ENCODE measurements at regions not wholly inside any gene's neighbourhood (a gene's known extent, or its start where the extent isn't known, plus 50 kb on each side); places are given as distances from the start of the nearest gene placed in this dataset.

DNA sequence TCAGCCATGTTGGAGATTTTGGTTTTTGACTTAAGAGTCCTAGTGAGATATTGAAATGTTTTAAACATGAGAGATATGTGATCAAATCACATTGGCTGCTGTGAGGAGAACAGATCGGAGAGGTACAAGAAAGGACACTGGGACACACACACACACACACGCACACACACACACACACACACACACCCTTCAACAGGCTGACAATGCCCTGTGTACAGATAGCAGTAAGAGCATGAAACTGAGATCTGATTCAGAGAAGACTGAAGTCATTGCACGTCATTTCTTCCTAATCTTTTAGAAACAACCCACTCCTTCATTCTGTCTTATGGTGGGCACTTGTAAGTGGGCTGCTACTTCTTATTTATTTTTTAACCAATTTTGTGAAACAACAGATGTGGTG, 200.5 kb upstream of the E2F8 start:
- Histone ChIP-seq H3K36me3 (ENCODE audit: insufficient read depth) (no peaks in the 10 kb centered on the region), H3K4me1 (ENCODE audit: insufficient read depth) (no peaks in the 10 kb centered on the region), H3K27ac (ENCODE audit: low read depth) (no peak overlapping the region), H3K4me3 (ENCODE audit: low read depth, low read length) (no peak overlapping the region)
- DNase-seq (ENCODE audit: extremely low spot score): no peak
- 88% methylated on average over 3 of the region's 3 CpGs for WGBS

- H3K27ac ChIP-seq (ENCODE audit: low read depth): no peak overlapping the region
- WGBS: 71% methylated on average over 1 of the region's 1 CpG
- no peak for DNase-seq (ENCODE audit: extremely low spot score)
- H3K4me3 ChIP-seq (ENCODE audit: low read depth, low read length): no peak overlapping the region
- H3K36me3 ChIP-seq (ENCODE audit: insufficient read depth): no peaks in the 10 kb centered on the region
- no peaks in the 10 kb centered on the region for H3K4me1 ChIP-seq (ENCODE audit: insufficient read depth)
Observed at GRCh38 chr11:19437760-19438159, 197.0 kb upstream of the E2F8 start.

GRCh38 chr11:19436932-19437331, 196.2 kb upstream of the E2F8 start:
- DNase-seq (ENCODE audit: extremely low spot score): no peak
- H3K36me3 ChIP-seq (ENCODE audit: insufficient read depth): no peaks in the 10 kb centered on the region
- no peak overlapping the region for H3K4me3 ChIP-seq (ENCODE audit: low read depth, low read length)
- no peaks in the 10 kb centered on the region for H3K4me1 ChIP-seq (ENCODE audit: insufficient read depth)
- H3K27ac ChIP-seq (ENCODE audit: low read depth): no peak overlapping the region

DNA sequence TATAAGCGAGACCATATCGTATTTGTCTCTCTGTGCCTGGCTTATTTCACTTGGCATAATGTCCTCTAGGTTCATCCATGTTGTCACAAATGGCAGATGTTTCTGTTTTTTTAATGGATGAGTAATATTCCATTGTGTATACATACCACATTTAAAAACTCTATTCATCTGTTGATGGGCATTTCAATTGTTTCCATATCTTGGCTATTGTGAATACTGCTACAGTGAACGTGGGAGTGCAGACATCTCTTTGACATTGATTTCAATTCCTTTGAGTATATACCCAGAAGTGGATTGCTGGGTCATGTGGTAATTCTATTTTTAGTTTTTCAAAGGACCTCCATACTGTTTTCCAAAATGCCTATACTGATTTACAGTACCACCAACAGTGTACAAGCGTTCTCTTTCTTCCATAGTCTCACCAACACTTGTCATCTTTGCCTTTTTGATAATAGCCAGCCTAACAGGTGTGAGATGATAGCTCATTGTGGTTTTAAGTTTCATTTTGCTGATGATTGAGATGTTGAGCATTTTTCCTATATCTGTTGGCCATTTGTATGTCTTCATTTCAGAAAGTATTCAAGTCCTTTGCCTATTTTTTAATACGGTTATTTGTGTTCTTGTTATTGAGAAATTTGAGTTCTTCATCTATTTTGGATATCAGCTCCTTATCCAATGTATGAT, 194.7 kb upstream of the E2F8 start:
- Histone ChIP-seq H3K4me1 (ENCODE audit: insufficient read depth) (no peaks in the 10 kb centered on the region), H3K4me3 (ENCODE audit: low read depth, low read length) (no peak overlapping the region), H3K27ac (ENCODE audit: low read depth) (no peak overlapping the region), H3K36me3 (ENCODE audit: insufficient read depth) (no peaks in the 10 kb centered on the region)
- no peak for DNase-seq (ENCODE audit: extremely low spot score)
- WGBS: 86% methylated on average over 5 of the region's 5 CpGs

GRCh38 chr11:19433791-19434190, 193.0 kb upstream of the E2F8 start:
- no peak for DNase-seq (ENCODE audit: extremely low spot score)

GRCh38 chr11:19433367-19433766, 192.6 kb upstream of the E2F8 start:
- no peak overlapping the region for H3K27ac ChIP-seq (ENCODE audit: low read depth)
- no peak for DNase-seq (ENCODE audit: extremely low spot score)
- no peaks in the 10 kb centered on the region for H3K4me1 ChIP-seq (ENCODE audit: insufficient read depth)
- no peaks in the 10 kb centered on the region for H3K36me3 ChIP-seq (ENCODE audit: insufficient read depth)
- 74% methylated on average over 2 of the region's 2 CpGs for WGBS
- H3K4me3 ChIP-seq (ENCODE audit: low read depth, low read length): no peak overlapping the region

More at GRCh38 chr11:19433791-19434190, 193.0 kb upstream of the E2F8 start:
- Histone ChIP-seq H3K4me3 (ENCODE audit: low read depth, low read length) (no peak overlapping the region), H3K27ac (ENCODE audit: low read depth) (no peak overlapping the region), H3K4me1 (ENCODE audit: insufficient read depth) (no peaks in the 10 kb centered on the region), H3K36me3 (ENCODE audit: insufficient read depth) (no peaks in the 10 kb centered on the region)
- WGBS: 68% methylated on average over 1 of the region's 1 CpG

GRCh38 chr11:19432370-19433061, 191.8 kb upstream of the E2F8 start:
- Histone ChIP-seq H3K4me1 (ENCODE audit: insufficient read depth) (no peaks in the 10 kb centered on the region), H3K4me3 (ENCODE audit: low read depth, low read length) (no peak overlapping the region), H3K36me3 (ENCODE audit: insufficient read depth) (no peaks in the 10 kb centered on the region), H3K27ac (ENCODE audit: low read depth) (no peak overlapping the region)
- WGBS: 33% methylated on average over 3 of the region's 3 CpGs
- DNase-seq (ENCODE audit: extremely low spot score): no peak

DNA sequence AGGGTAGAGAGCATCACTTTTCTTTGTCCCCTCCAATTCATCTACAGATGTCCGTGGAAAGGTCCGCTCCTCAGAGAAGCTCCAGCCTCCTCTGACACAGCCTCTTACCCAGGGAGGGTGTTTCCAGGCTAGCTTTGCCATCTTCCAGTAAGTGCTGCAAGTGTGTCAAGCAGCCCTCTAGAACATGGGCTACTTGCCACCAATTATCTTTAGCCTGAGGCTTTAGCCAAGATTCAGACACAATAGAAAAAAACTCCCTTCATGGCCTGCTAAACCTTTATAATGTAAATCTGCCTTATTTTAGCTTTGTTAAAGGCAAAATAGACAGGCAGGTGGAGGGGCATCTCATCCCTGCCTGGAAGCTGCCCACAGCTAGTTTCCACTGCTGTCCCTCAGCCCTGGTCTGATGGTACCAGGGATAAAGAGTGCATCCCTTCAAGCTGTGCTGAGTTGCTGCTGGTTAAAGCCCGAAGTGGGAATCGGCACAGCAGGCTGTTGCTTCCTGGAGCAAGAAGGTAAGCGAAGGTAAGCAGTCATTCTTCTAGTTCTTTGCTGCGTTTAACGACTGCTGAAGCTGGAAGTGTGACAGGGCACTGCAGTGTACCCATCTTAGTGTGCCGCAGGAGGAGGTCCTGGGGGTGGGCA, 190.1 kb upstream of the E2F8 start:
- 68% methylated on average over 8 of the region's 8 CpGs for WGBS
- no peak for DNase-seq (ENCODE audit: extremely low spot score)
- no peaks in the 10 kb centered on the region for H3K36me3 ChIP-seq (ENCODE audit: insufficient read depth)
- no peaks in the 10 kb centered on the region for H3K4me1 ChIP-seq (ENCODE audit: insufficient read depth)
- no peak overlapping the region for H3K27ac ChIP-seq (ENCODE audit: low read depth)
- H3K4me3 ChIP-seq (ENCODE audit: low read depth, low read length): no peak overlapping the region

DNA sequence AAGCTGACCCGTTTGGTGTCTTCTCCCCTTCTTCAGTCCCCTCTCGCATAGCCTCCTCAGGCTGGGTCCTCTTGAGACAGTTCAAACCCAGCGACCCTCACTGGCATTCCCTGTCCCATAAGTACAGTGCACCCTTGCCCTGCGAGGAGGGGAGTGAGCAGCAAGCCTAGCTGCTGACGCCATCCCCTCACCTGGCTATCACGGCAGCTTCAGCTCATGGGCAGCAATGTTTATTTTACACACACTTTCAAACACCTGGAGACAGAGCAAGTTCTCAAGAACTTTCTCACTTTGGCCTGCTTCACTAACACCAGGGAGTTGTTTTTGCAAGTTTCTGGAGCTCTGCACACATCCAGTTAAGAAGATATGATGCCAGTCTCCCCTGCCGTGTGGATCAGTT, 189.6 kb upstream of the E2F8 start:
- Histone ChIP-seq H3K4me1 (ENCODE audit: insufficient read depth) (no peaks in the 10 kb centered on the region), H3K27ac (ENCODE audit: low read depth) (no peak overlapping the region), H3K36me3 (ENCODE audit: insufficient read depth) (no peaks in the 10 kb centered on the region), H3K4me3 (ENCODE audit: low read depth, low read length) (no peak overlapping the region)
- WGBS: 77% methylated on average over 7 of the region's 7 CpGs
- no peak for DNase-seq (ENCODE audit: extremely low spot score)

DNA sequence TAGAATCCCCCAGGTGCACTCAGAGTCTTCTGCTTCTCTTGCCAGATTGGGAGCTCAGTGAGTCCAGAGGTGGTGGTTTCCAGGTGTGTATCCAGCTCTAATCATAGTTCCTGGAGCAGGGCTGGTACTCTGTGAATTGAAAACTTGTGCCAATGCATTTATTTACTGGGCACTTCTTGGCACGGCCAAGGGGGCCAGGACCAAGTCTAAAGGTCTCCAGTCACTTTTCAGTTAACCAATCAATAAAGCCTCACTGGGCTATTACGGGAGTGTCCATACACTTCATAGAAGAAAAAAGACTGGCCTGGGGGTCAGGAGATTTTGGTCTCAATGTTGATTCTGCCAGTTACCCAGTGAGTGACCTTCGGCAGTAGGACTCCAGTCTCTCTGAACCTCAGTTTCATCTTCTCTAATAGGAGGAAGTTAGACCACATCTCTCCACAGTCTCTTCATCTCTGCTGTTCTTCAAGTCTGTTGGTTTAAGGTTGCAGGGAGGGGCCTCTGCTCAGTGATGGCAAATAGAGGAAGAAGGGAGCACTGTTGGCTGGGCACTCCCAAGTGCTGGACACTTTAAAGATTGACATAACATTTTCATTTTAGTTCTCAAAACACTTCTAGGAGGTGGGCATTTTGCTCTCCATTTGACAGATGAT, 188.5 kb upstream of the E2F8 start:
- WGBS: 86% methylated on average over 3 of the region's 3 CpGs
- Histone ChIP-seq H3K27ac (ENCODE audit: low read depth) (no peak overlapping the region), H3K4me1 (ENCODE audit: insufficient read depth) (no peaks in the 10 kb centered on the region), H3K4me3 (ENCODE audit: low read depth, low read length) (no peak overlapping the region), H3K36me3 (ENCODE audit: insufficient read depth) (no peaks in the 10 kb centered on the region)
- no peak for DNase-seq (ENCODE audit: extremely low spot score)

- no peak overlapping the region for H3K27ac ChIP-seq (ENCODE audit: low read depth)
- 69% methylated on average over 8 of the region's 8 CpGs for WGBS
- H3K36me3 ChIP-seq (ENCODE audit: insufficient read depth): no peaks in the 10 kb centered on the region
Observed at GRCh38 chr11:19428206-19429002, 187.7 kb upstream of the E2F8 start.

DNA sequence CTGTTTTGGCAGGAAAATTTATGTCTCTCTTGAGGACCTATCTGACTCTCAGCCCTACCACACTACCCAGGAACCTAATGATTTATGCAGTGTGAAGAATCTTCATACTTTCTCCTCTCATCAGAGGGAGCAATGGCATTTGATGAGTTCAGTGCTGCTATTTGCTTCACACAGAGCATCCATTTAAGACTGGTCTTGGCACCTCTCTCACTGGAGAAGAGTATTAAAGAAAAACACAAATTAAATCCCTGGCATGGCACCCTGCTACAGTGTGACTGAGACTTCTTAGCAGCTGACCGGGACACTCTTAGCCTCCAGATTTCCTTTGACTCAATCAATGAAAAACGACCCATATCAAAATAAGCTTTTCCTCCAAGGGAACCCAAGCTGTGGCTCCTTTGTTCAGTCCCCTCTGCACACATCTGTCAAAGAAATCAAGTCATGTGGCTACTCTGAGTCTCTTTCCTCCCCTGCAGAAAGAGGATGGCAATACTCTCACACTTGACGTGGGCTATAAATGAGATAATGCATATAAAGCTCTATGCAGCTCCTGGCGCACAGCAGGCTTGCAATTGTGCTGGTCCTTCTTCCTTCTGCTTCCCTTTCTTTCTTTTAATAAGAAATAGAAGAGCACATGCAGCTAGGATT, 186.1 kb upstream of the E2F8 start:
- Histone ChIP-seq H3K4me1 (ENCODE audit: insufficient read depth) (no peaks in the 10 kb centered on the region), H3K36me3 (ENCODE audit: insufficient read depth) (no peaks in the 10 kb centered on the region), H3K27ac (ENCODE audit: low read depth) (no peak overlapping the region), H3K4me3 (ENCODE audit: low read depth, low read length) (no peak overlapping the region)
- no peak for DNase-seq (ENCODE audit: extremely low spot score)
- 54% methylated on average over 4 of the region's 4 CpGs for WGBS

More at GRCh38 chr11:19428206-19429002, 187.7 kb upstream of the E2F8 start:
- DNase-seq (ENCODE audit: extremely low spot score): no peak
- Histone ChIP-seq H3K4me1 (ENCODE audit: insufficient read depth) (no peaks in the 10 kb centered on the region), H3K4me3 (ENCODE audit: low read depth, low read length) (no peak overlapping the region)

Measured in urinary bladder (tissue), 3 donors.